K562 (cell line): ENCODE measurements at regions not wholly inside any gene's neighbourhood (a gene's known extent, or its start where the extent isn't known, plus 50 kb on each side); places are given as distances from the start of the nearest gene placed in this dataset.
A peak's percentile ranks its signal among the peaks of the same experiment; 100 is the strongest.

ENCODE experiments used
- ADNP ChIP-seq: fragments of 200-800 bp; sonication (Bioruptor generic); IDR thresholded peaks from 2 replicates; pipeline ENCODE4 v1.6.1; 2016; ENCODE audit warnings: missing genetic modification characterization, missing compliant biosample characterization
- BRF1 ChIP-seq: IDR thresholded peaks from 3 replicates; pipeline ENCODE4 v1.6.1; 2011; ENCODE audit warnings: borderline replicate concordance, mild to moderate bottlenecking; ENCODE audit not compliant: insufficient read length; ENCODE audit errors: extremely low read depth
- CHD1 ChIP-seq: fragments of 200-600 bp; sonication (generic); IDR thresholded peaks from one replicate; pipeline ENCODE4 v1.6.1; 2012; ENCODE audit warnings: mild to moderate bottlenecking, moderate library complexity, low read length, inconsistent platforms
- EP300 ChIP-seq: IDR thresholded peaks from 2 replicates; pipeline ENCODE4 v1.6.1; 2012; ENCODE audit warnings: low read length, improper control_type of control experiment
- FOXM1 ChIP-seq, 2 experiments: fragments of 450-650 bp in 1 of 2; sonication (generic) in 1 of 2; formaldehyde crosslinking in 1 of 2; IDR thresholded peaks; 2 replicates each; pipeline versions ENCODE4 v1.6.1 to v1.9.0; 2017 to 2022; ENCODE audit warnings: low read depth in 2 of 2, mild to moderate bottlenecking in 2 of 2, missing genetic modification reagents in 1 of 2, moderate library complexity in 1 of 2
- HMG20B ChIP-seq: fragments of 250-450 bp; sonication (Bioruptor Pico); IDR thresholded peaks from 2 replicates; pipeline ENCODE4 v1.5.0; 2021; ENCODE audit warnings: mild to moderate bottlenecking
- KAT7 ChIP-seq: sonication (generic); formaldehyde crosslinking; IDR thresholded peaks from 2 replicates; pipeline ENCODE4 v1.8.0; 2022; ENCODE audit warnings: missing genetic modification reagents, mild to moderate bottlenecking, borderline replicate concordance
- PCBP1 ChIP-seq: fragments of 200-400 bp; formaldehyde crosslinking; IDR thresholded peaks from 2 replicates; pipeline ENCODE4 v1.6.1; 2018; ENCODE audit warnings: mild to moderate bottlenecking, low read depth, low read length; ENCODE audit not compliant: poor library complexity, severe bottlenecking
- POLR2AphosphoS5 ChIP-seq: IDR thresholded peaks from 2 replicates; pipeline ENCODE4 v1.6.1; 2011; ENCODE audit warnings: mild to moderate bottlenecking, low read depth, low read length, moderate library complexity; ENCODE audit not compliant: control insufficient read depth, insufficient read depth
- POLR2B ChIP-seq: fragments of 450-650 bp; IDR thresholded peaks from 2 replicates; pipeline ENCODE4 v1.6.1; 2018; ENCODE audit warnings: low read depth; ENCODE audit not compliant: partially characterized antibody
- PPARD ChIP-seq: fragments of 250-450 bp; sonication (Bioruptor Pico); IDR thresholded peaks from 2 replicates; pipeline ENCODE4 v1.8.0; 2022; ENCODE audit warnings: inconsistent platforms, mild to moderate bottlenecking, moderate library complexity
- RBM34 ChIP-seq: fragments of 200-400 bp; formaldehyde crosslinking; IDR thresholded peaks from 2 replicates; pipeline ENCODE4 v1.6.1; 2018; ENCODE audit warnings: low read length, borderline replicate concordance; ENCODE audit not compliant: insufficient read depth
- RHOXF2B ChIP-seq: fragments of 250-450 bp; sonication (Bioruptor Pico); conservative IDR thresholded peaks from 2 replicates; pipeline ENCODE4 v1.5.1; 2021
- SIN3A ChIP-seq, 2 experiments: fragments of 150-350 bp in 1 of 2; IDR thresholded peaks; 2 replicates each; pipeline ENCODE4 v1.6.1; 2011 to 2016; ENCODE audit warnings: borderline replicate concordance in 2 of 2, low read depth in 2 of 2, low read length in 2 of 2, mild to moderate bottlenecking in 2 of 2, moderate library complexity in 2 of 2; ENCODE audit not compliant: control insufficient read depth in 1 of 2
- SRSF9 ChIP-seq: fragments of 200-400 bp; formaldehyde crosslinking; IDR thresholded peaks from 2 replicates; pipeline ENCODE4 v1.6.1; 2017; ENCODE audit warnings: low read depth, low read length, borderline replicate concordance
- VEZF1 ChIP-seq: fragments of 200-800 bp; sonication (Bioruptor generic); IDR thresholded peaks from 2 replicates; pipeline ENCODE4 v1.6.1; 2017; ENCODE audit warnings: missing genetic modification characterization, missing compliant biosample characterization
- ZBTB2 ChIP-seq: fragments of 450-650 bp; IDR thresholded peaks from 2 replicates; pipeline ENCODE4 v1.6.1; 2016; ENCODE audit warnings: antibody characterized with exemption
- ZBTB34 ChIP-seq: fragments of 250-450 bp; sonication (Bioruptor Pico); IDR thresholded peaks from 2 replicates; pipeline ENCODE4 v1.8.0; 2021; ENCODE audit warnings: mild to moderate bottlenecking, moderate library complexity
- ZNF165 ChIP-seq: fragments of 250-450 bp; sonication (Bioruptor Pico); IDR thresholded peaks from 2 replicates; pipeline ENCODE4 v1.4.0; 2020; ENCODE audit warnings: borderline replicate concordance
- ZNF444 ChIP-seq: fragments of 250-450 bp; sonication (Bioruptor Pico); IDR thresholded peaks from 2 replicates; pipeline ENCODE4 v1.4.0; 2020; ENCODE audit warnings: mild to moderate bottlenecking, moderate library complexity
- TF ChIP-seq, protein P1 (sequence below): fragments of 250-450 bp; sonication (Bioruptor Pico); IDR thresholded peaks from 2 replicates; pipeline ENCODE4 v1.8.0; 2022; ENCODE audit warnings: inconsistent platforms, mild to moderate bottlenecking, moderate library complexity, borderline replicate concordance

DNA sequence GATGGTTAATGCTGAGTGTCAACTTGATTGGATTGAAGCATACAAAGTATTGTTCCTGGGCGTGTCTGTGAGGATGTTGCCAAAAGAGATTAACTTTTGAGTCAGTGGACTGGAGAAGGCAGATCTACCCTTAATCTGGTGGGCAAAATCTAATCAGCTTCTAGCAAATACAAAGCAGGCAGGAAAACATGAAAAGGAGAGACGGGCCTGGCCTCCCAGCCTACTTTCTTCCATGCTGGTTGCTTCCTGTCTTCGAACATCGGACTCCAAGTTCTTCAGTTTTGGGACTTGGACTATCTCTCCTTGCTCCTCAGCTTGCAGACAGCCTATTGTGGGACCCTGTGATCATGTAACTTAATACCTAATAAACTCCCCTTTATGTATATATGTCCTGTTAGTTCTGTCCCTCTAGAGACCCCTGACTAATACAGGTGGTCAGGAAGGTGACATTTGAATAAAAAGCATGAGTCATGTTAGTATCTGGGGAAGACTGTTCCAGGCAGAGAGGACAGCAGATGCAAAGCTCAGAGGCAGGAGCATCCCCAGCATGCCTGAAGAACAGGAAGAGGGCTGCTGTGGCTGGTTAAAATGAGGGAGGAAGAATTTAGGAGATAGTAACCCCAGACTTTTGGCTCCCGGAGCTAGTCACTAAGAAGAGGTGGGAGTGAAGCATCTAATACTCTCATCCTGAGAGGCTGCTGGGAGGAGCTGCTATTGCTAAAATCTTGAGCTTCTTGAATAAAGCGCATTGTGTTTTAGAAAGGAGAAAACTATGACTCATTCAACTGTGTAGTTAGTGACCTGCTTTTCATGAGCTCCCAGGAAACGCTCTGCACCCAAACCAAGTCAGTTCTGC is 207.4 kb upstream of the HES1 start (continued):
- TF ChIP-seq VEZF1 (no peak; the same call in 1 of the 2 replicates), ZNF444 (no peak), ADNP (tag) (no peak), RHOXF2B (CRISPR knock-in tag) (no peak), CHD1 (no peak), POLR2AphosphoS5 (peak; percentile 30; the same call in 1 of the 2 replicates), HMG20B (CRISPR knock-in tag) (no peak), ZBTB2 (peak; percentile 32; the same call in 1 of the 2 replicates), SRSF9 (no peak), PCBP1 (no peak), EP300 (peak; percentile 91), RBM34 (no peak), FOXM1 (IDR thresholded peaks at IDR 0.05; ENCODE audit: low read depth) (peak; percentile 54; the same call in 1 of the 2 replicates), FOXM1 (CRISPR knock-in tag; IDR thresholded peaks at IDR 0.05; ENCODE audit: low read depth) (no peak), BRF1 (no peak), ZBTB34 (CRISPR knock-in tag) (no peak), PPARD (CRISPR knock-in tag) (no peak), SIN3A (IDR thresholded peaks at IDR 0.05; ENCODE audit: borderline replicate concordance in 2 of 2, control insufficient read depth in 1 of 2, low read depth in 2 of 2, low read length in 2 of 2) (no peak), ZNF165 (CRISPR knock-in tag) (no peak), POLR2B (no peak), KAT7 (CRISPR knock-in tag) (no peak)
- TF ChIP-seq, protein P1, sequence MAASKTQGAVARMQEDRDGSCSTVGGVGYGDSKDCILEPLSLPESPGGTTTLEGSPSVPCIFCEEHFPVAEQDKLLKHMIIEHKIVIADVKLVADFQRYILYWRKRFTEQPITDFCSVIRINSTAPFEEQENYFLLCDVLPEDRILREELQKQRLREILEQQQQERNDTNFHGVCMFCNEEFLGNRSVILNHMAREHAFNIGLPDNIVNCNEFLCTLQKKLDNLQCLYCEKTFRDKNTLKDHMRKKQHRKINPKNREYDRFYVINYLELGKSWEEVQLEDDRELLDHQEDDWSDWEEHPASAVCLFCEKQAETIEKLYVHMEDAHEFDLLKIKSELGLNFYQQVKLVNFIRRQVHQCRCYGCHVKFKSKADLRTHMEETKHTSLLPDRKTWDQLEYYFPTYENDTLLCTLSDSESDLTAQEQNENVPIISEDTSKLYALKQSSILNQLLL = no peak
